ENCODE measurements at regions not wholly inside any gene's neighbourhood (a gene's known extent, or its start where the extent isn't known, plus 50 kb on each side); places are given as distances from the start of the nearest gene placed in this dataset.
"Not testable (repeated sequence)": the region's sequence is repeated elsewhere in the genome, so short reads cannot be mapped to it uniquely, and the experiment has no call there.

DNA sequence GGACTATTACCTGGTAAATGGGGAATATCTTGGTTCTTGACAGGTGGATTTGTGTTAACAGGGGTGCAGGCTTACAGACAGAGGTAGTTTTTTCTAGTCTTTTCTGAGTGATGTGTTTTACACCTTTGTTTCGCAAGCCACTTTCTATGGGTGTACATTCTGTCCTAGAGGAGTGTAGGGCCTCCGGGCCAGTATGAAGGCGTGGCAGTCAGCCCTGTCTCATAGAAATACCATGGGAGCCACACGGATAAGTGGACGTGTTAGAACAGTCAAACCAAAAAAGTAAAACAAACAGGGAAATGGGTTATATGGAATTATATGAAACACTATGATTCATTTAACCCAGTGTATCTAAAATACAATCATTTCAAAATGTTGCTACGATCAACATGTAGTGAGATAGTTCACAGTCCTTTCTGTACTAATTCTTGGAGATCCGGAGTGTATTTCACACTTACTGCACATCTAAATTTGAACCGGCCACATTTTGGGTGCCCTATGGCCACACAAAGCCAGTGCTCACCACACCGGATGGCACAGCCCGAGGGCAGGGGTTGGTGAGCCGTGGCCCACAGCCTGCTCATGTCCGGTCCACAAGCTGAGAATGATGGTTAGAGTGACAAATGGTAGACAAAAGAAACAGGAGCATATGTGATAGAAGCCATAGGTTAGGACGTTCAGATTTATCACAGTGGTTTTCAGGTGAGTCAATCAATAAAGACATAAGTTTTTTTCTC is 80.1 kb upstream of the IRX4 start:
- Mint-ChIP-seq H3K4me3 (no peak overlapping the region), H3K27me3 (peaks cover 9% of the 10 kb centered on the region), H3K36me3 (ENCODE audit: low read depth) (no peaks in the 10 kb centered on the region), H3K9me3 (ENCODE audit: low read depth) (no peaks in the 10 kb centered on the region), H3K4me1 (no peaks in the 10 kb centered on the region), H3K27ac (no peak overlapping the region)
- ATAC-seq (no peak), DNase-seq (no peak)
- CTCF ChIA-PET, result no interaction called here
- POLR2A ChIA-PET, result no interaction called here
- intact Hi-C loops (cut with DNase I, micrococcal nuclease), result no loop called here

DNA sequence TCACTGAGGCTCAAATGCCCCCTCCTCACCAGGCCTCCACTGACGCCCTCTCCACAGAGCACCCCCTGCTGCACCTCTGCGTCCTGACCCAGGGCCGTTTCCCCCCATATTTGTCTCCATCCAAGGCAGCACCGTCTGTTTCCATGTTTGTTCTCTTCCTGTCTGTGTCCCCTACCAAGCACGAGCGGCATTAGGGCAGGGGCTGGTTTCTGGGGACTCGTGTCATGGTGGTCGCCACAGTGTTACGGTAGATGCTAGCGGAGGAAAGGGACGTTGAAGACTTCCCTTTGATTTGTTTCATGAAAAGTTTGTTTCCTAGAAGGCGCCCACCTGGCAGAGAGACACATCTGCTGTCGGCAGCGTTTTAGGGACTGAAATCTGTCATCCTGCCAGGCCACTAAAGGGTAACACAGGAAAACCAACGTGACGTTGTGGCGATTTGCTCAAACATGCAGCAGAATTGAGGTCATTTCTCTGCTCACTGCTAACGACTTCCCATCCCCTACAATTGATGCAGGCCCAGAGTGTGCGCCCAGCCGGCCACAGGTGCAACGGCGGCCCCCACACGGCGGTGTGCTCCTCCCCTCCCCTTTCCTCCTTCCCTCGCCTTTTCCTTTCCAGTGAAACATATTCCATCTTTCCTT is 79.3 kb upstream of the IRX4 start:
- H3K27ac Mint-ChIP-seq, result no peak overlapping the region
- intact Hi-C loops (cut with DNase I, micrococcal nuclease), result no loop called here
- ChIA-PET CTCF (no interaction called here), POLR2A (no interaction called here)
- peaks cover 9% of the 10 kb centered on the region for H3K27me3 Mint-ChIP-seq
- H3K4me1 Mint-ChIP-seq, result no peaks in the 10 kb centered on the region
- H3K36me3 Mint-ChIP-seq (ENCODE audit: low read depth), result no peaks in the 10 kb centered on the region
- ATAC-seq, result no peak
- no peak overlapping the region for H3K4me3 Mint-ChIP-seq
- H3K9me3 Mint-ChIP-seq (ENCODE audit: low read depth), result no peaks in the 10 kb centered on the region
- no peak for DNase-seq

DNA sequence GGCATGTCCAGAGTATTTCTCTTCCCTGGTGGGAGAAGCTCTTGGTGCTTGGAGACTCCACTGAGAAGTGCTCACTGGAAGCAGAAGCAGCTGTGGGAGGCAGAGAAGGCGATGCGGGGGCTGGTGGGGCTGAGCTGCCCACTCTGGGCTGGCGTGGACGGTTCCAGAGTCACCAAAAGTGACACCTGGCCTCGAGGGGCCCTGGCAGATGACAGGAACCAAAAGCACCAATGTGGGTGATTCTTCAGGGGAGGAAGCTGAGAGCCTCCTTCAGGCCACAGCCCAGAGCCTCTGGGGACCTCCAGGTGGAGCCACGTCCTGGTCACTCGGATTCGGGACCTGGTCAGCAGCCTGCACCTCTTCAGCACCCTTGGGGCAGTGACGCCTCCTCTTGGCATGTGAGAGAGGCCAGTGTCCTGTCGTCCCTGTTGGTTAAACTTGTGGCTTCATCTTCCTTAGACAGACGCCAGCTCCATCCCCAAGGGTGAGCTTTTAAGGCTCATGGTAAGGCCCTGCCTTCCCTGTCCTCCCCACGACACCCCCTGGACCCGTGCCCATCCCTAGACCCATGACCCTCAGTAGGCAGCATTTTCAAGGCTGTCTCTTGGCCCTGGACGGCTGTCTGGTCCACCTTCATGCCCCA is 78.7 kb upstream of the IRX4 start:
- DNase-seq (no peak), ATAC-seq (no peak)
- H3K36me3 Mint-ChIP-seq (ENCODE audit: low read depth), result no peaks in the 10 kb centered on the region
- intact Hi-C loops (cut with DNase I, micrococcal nuclease), result no loop called here
- no peak overlapping the region for H3K27ac Mint-ChIP-seq
- ChIA-PET POLR2A (no interaction called here), CTCF (no interaction called here)
- no peak overlapping the region for H3K4me3 Mint-ChIP-seq
- H3K4me1 Mint-ChIP-seq, result no peaks in the 10 kb centered on the region
- H3K27me3 Mint-ChIP-seq, result peaks cover 9% of the 10 kb centered on the region
- no peaks in the 10 kb centered on the region for H3K9me3 Mint-ChIP-seq (ENCODE audit: low read depth)

DNA sequence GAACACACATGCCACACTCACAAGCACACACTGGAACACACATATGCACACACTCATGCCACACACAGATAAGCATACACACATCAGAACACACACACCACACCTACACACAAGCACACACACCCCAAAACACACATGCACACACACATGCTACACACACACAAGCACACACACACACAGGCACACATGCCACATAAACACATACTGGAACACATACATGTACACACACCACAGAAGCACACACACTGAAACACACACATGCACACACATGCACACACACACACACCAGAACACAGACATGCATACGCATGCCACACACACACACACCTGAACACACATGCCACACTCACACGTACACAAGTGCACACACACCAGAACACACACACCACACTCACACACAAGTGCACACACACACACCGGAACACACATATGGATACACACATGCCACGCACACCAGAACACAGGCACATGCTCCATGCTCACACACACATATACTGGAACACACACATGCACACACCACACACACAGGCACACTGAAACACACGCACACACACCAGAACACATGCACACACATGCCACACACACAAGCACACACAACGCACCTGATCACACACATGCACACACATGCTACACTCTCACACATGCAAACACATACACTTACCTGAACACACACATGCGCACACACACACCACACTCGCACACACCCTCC is 78.0 kb upstream of the IRX4 start:
- Mint-ChIP-seq H3K27ac (no peak overlapping the region), H3K27me3 (peaks cover 10% of the 10 kb centered on the region), H3K9me3 (ENCODE audit: low read depth) (no peaks in the 10 kb centered on the region), H3K4me1 (no peaks in the 10 kb centered on the region), H3K4me3 (no peak overlapping the region), H3K36me3 (ENCODE audit: low read depth) (no peaks in the 10 kb centered on the region)
- CTCF ChIA-PET, result no interaction called here
- intact Hi-C loops (cut with DNase I, micrococcal nuclease), result no loop called here
- POLR2A ChIA-PET, result no interaction called here
- ATAC-seq (no peak), DNase-seq (no peak)

DNA sequence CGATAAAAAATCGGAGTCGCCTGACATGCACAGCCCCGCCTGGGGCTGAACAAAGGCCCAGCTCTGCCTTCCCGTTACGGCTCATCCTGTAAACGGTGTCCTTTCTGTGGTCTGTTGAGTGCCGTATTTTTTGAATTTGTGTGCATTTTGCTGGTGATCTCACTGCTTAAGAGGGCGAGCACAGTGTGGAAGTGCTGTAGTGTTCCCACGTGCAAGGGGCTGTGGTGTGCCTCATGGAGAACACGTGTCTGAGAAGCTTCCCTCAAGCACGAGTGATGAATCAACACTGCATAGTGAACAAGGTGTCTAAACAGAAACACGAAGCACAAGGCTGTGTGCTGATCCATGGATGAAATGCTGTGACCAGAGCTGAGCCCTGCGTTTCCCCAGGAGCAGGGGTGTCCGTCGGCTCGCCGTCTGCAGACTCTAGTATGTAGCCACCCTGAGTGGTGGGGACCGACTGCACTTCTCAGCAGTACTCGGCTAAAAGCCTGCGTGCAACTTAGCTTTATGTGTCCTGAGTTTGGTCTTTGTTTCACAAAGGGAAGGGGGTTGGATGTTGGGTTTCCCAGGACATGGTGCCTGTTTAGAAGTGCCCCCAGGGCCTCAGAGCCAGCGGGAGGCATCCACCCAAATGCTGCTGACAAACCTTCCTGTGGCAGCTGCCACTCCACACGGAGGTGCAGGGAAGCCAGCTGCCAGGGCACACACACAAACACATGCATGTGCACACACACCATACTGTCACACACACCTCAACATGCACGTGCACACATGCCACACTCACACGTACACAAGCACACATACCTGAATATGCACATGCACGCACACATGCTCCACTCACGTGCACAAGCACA is 77.2 kb upstream of the IRX4 start:
- POLR2A ChIA-PET, result no interaction called here
- Mint-ChIP-seq H3K4me1 (no peaks in the 10 kb centered on the region), H3K27ac (no peak overlapping the region), H3K27me3 (peaks cover 14% of the 10 kb centered on the region), H3K9me3 (ENCODE audit: low read depth) (no peaks in the 10 kb centered on the region), H3K4me3 (no peak overlapping the region), H3K36me3 (ENCODE audit: low read depth) (no peaks in the 10 kb centered on the region)
- DNase-seq (no peak), ATAC-seq (no peak)
- intact Hi-C loops (cut with DNase I, micrococcal nuclease), result no loop called here
- CTCF ChIA-PET, result no interaction called here

DNA sequence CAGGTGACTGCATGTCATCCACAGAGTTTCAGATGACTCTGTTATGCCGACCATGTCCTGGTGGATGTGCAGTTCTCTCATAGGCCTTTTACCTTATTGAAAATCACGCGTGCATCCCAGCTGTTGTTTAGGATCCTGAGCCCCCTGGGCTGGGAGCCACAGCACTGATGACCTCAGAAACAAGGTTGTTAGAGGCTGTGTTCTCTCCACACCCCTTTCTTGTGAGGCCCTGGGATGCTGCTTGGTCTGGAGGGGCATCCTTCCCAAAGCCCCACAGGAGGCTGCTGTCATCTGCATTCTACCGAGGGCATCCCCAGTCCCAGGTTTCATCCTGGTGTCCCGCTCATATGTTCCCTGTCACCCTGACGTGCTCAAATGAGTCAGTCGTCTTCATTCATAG is 76.5 kb upstream of the IRX4 start:
- DNase-seq, result no peak
- Mint-ChIP-seq H3K27me3 (peaks cover 16% of the 10 kb centered on the region), H3K36me3 (ENCODE audit: low read depth) (no peaks in the 10 kb centered on the region), H3K4me3 (no peak overlapping the region), H3K9me3 (ENCODE audit: low read depth) (no peaks in the 10 kb centered on the region), H3K4me1 (no peaks in the 10 kb centered on the region), H3K27ac (no peak overlapping the region)
- POLR2A ChIA-PET, result no interaction called here
- no peak for ATAC-seq
- intact Hi-C loops (cut with DNase I, micrococcal nuclease), result no loop called here
- CTCF ChIA-PET, result no interaction called here

DNA sequence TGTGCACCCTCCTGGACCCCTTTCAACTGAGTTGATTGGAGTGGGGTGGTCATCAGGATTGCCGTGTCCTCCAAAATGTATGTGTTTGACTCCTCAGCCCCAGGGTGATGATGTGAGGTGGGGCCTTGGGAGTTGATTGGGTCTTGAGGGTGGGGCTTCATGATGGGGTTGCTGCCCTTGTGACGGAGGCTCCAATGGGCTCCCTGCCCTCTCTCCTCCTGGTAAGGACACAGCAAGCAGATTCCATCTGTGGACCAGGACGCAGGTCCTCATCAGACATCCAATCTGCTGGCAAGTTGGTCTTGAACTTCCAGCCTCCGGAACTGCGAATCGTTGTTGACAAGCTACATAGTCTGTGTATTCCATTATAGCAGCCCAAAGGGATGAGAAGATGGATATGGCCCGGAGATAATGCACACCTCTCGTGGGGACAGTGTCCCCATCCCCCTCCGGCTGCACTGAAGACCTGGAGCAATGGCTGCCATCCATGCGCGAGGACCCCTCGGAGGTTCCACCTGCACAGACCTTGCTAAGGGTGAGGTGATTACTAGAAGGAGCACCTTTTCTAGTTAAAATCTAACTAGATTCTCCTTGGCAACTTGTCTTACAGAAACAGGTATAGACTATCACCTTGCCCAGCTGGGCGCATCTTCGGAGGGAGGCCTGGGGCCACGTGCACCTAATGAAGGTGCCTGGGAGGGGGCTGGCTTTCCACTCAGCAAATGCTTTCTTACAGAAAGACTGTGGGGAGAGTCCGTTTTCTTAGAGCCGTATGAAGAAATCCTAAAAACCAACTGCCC is 75.7 kb upstream of the IRX4 start:
- no peak for ATAC-seq
- no peaks in the 10 kb centered on the region for H3K36me3 Mint-ChIP-seq (ENCODE audit: low read depth)
- ChIA-PET POLR2A (no interaction called here), CTCF (no interaction called here)
- no peak overlapping the region for H3K4me3 Mint-ChIP-seq
- intact Hi-C loops (cut with DNase I, micrococcal nuclease), result no loop called here
- no peaks in the 10 kb centered on the region for H3K9me3 Mint-ChIP-seq (ENCODE audit: low read depth)
- no peaks in the 10 kb centered on the region for H3K4me1 Mint-ChIP-seq
- peaks cover 16% of the 10 kb centered on the region for H3K27me3 Mint-ChIP-seq
- DNase-seq, result no peak
- H3K27ac Mint-ChIP-seq, result no peak overlapping the region

DNA sequence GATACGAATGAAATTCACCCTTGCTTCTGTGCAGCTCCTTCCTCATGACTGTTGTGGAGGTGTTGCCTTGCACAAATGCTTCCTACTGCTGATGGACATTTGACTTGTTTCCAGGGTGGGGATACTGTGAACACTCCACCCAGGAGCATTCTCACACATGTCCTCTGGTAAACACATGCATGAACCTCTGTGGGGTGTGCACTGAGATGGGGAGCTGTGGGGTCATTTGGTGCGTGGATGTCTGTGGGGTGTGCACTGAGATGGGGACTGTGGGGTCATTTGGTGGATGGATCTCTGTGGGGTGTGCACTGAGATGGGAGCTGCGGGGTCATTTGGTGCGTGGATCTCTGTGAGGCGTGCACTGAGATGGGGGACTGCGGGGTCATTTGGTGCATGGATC is 72.9 kb upstream of the IRX4 start:
- Mint-ChIP-seq H3K27ac (no peak overlapping the region), H3K9me3 (ENCODE audit: low read depth) (no peaks in the 10 kb centered on the region), H3K4me1 (no peaks in the 10 kb centered on the region), H3K36me3 (ENCODE audit: low read depth) (no peaks in the 10 kb centered on the region), H3K4me3 (no peak overlapping the region), H3K27me3 (peaks cover 24% of the 10 kb centered on the region)
- intact Hi-C loops (cut with DNase I, micrococcal nuclease), result no loop called here
- ATAC-seq (no peak), DNase-seq (no peak)
- ChIA-PET CTCF (no interaction called here), POLR2A (no interaction called here)

DNA sequence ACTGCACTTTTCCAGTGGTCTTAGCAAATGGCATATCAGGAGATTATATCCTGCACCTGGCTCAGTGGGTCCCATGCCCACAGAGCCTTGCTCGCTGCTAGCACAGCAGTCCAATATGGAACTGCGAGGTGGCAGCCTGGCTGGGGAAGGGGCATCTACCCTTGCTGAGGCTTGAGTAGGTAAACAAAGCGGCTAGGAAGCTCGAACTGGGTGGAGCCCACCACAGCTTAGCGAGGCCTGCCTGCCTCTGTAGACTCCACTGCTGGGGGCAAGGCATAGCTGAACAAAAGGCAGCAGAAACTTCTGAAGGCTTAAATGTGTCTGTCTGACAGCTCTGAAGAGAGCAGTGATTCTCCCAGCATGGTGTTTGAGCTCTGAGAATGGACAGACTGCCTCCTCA is 71.0 kb upstream of the IRX4 start:
- POLR2A ChIA-PET; ATAC-seq; CTCF ChIA-PET; H3K36me3 Mint-ChIP-seq (ENCODE audit: low read depth); H3K4me3 Mint-ChIP-seq; H3K9me3 Mint-ChIP-seq (ENCODE audit: low read depth); intact Hi-C loops (cut with DNase I, micrococcal nuclease); H3K27ac Mint-ChIP-seq; H3K4me1 Mint-ChIP-seq; DNase-seq: not testable (repeated sequence)
- peaks cover 29% of the 10 kb centered on the region for H3K27me3 Mint-ChIP-seq

DNA sequence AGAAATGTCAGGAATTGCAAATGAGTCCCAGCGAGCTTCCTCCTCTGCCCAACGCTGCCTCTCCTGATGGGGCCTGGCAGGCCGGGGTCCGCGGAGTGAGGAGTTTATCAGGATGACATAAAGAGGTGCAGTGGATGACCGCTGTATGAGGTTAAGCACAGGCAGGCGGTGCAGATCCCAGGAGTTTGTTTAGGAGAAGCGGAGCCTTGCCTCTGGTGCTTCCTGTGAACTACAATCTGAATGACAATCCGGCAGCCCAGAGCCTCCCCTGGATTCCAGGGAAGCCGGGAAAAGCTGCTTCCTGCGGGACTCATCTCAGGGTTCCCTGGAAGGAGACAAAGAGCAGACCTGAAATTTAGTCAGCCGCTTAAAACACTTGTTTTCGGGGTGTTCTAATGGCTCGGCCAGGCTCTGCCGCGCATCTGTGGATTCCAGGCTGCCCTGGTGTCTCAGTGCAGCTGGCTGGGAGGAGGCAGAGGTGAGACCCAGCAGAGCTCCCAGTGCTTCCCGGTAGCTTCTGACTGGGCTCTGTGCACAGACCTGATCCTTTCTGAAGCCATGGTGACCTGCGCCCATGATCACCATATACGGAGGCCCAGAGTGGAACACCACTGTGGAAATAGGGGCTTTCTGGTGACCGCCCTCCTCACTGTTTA is 69.8 kb upstream of the IRX4 start:
- Mint-ChIP-seq H3K4me1 (no peaks in the 10 kb centered on the region), H3K9me3 (ENCODE audit: low read depth) (no peaks in the 10 kb centered on the region), H3K36me3 (ENCODE audit: low read depth) (no peaks in the 10 kb centered on the region), H3K4me3 (no peak overlapping the region), H3K27ac (no peak overlapping the region), H3K27me3 (peaks cover 31% of the 10 kb centered on the region)
- no peak for ATAC-seq
- ChIA-PET POLR2A (no interaction called here), CTCF (interaction anchor here (0.8 kb wide), 1 partner anchor 40 kb away, joined by 4 read pairs; no protein-coding TSS in a partner anchor)
- no peak for DNase-seq
- intact Hi-C loops (cut with DNase I, micrococcal nuclease), result no loop called here

Data from activated CD4-positive, alpha-beta T cell treated with anti-CD3 and anti-CD28 coated beads for 36 hours (primary cell).